Activated naive CD8-positive, alpha-beta T cell treated with anti-CD3 and anti-CD28 coated beads, Interleukin-2, amount 10 ng/mL, durations not matched to agents 7 days and 5 days (primary cell): ENCODE measurements at regions not wholly inside any gene's neighbourhood (a gene's known extent, or its start where the extent isn't known, plus 50 kb on each side); places are given as distances from the start of the nearest gene placed in this dataset.

Experiments
- ATAC-seq: fragments of 150-1000 bp; cut with Tn5 transposase; one replicate; pipeline ENCODE4 v1.10.0; 2021; ENCODE audit warnings: low read depth, moderate library complexity
- POLR2A ChIA-PET: fragments of 350-600 bp; sonication (Branson Sonifier 250); formaldehyde crosslinking; loops from one replicate; lab custom pipeline; 2021; ENCODE audit warnings: antibody characterized with exemption; lab: Charles Lee
- DNase-seq: peaks from one replicate; pipeline ENCODE4 v3.0.0; 2021
- H3K27ac Mint-ChIP-seq: one replicate; pipeline ENCODE4 v1.8.0; 2022; ENCODE audit warnings: mild to moderate bottlenecking, mixed read lengths
- H3K27me3 Mint-ChIP-seq: one replicate; pipeline ENCODE4 v1.8.0; 2022; ENCODE audit warnings: mild to moderate bottlenecking, moderate library complexity, mixed read lengths
- H3K36me3 Mint-ChIP-seq: one replicate; pipeline ENCODE4 v1.8.0; 2021; ENCODE audit warnings: mild to moderate bottlenecking, mixed read lengths
- H3K4me1 Mint-ChIP-seq: one replicate; pipeline ENCODE4 v1.8.0; 2021; ENCODE audit warnings: mixed read lengths
- H3K4me3 Mint-ChIP-seq: one replicate; pipeline ENCODE4 v1.8.0; 2022; ENCODE audit warnings: mild to moderate bottlenecking, moderate library complexity, mixed read lengths
- H3K9me3 Mint-ChIP-seq: one replicate; pipeline ENCODE4 v1.8.0; 2021; ENCODE audit warnings: mixed read lengths

GRCh38 chrX:19270727-19271126 is 73.0 kb upstream of the PDHA1 start:
- Mint-ChIP-seq H3K9me3 (no peaks in the 10 kb centered on the region), H3K36me3 (no peaks in the 10 kb centered on the region), H3K4me3 (no peak overlapping the region), H3K27ac (no peak overlapping the region), H3K4me1 (no peaks in the 10 kb centered on the region), H3K27me3 (peaks cover 3% of the 10 kb centered on the region)
- ATAC-seq: no peak
- no peak for DNase-seq
- POLR2A ChIA-PET: interaction anchor here (0.6 kb wide), 1 partner anchor 301 kb away, joined by 3 read pairs; no protein-coding TSS in a partner anchor

GRCh38 chrX:19272452-19272851 is 71.3 kb upstream of the PDHA1 start:
- H3K27me3 Mint-ChIP-seq: peaks cover 3% of the 10 kb centered on the region
- H3K4me3 Mint-ChIP-seq: no peak overlapping the region
- ATAC-seq: no peak
- DNase-seq: no peak
- H3K36me3 Mint-ChIP-seq: no peaks in the 10 kb centered on the region
- H3K9me3 Mint-ChIP-seq: no peaks in the 10 kb centered on the region
- POLR2A ChIA-PET: no interaction called here
- H3K4me1 Mint-ChIP-seq: no peaks in the 10 kb centered on the region
- H3K27ac Mint-ChIP-seq: no peak overlapping the region

GRCh38 chrX:19280636-19281035 is 63.1 kb upstream of the PDHA1 start:
- H3K27me3 Mint-ChIP-seq: peaks cover 4% of the 10 kb centered on the region
- no peaks in the 10 kb centered on the region for H3K4me1 Mint-ChIP-seq
- H3K9me3 Mint-ChIP-seq: no peaks in the 10 kb centered on the region
- H3K27ac Mint-ChIP-seq: no peak overlapping the region
- no peak overlapping the region for H3K4me3 Mint-ChIP-seq
- DNase-seq (no peak), ATAC-seq (no peak)
- POLR2A ChIA-PET: no interaction called here
- no peaks in the 10 kb centered on the region for H3K36me3 Mint-ChIP-seq

- Mint-ChIP-seq H3K27me3 (peaks cover 4% of the 10 kb centered on the region), H3K27ac (no peak overlapping the region), H3K4me1 (no peaks in the 10 kb centered on the region), H3K4me3 (no peak overlapping the region), H3K36me3 (no peaks in the 10 kb centered on the region), H3K9me3 (no peaks in the 10 kb centered on the region)
- POLR2A ChIA-PET: no interaction called here
- DNase-seq (no peak), ATAC-seq (no peak)
These were observed 62.5 kb upstream of the PDHA1 start for GRCh38 chrX:19281256-19281655.

- Mint-ChIP-seq H3K36me3 (no peaks in the 10 kb centered on the region), H3K4me3 (no peak overlapping the region), H3K27ac (no peak overlapping the region), H3K4me1 (no peaks in the 10 kb centered on the region), H3K27me3 (peaks cover 4% of the 10 kb centered on the region), H3K9me3 (peaks cover 1% of the 10 kb centered on the region)
- POLR2A ChIA-PET: no interaction called here
- ATAC-seq (no peak), DNase-seq (no peak)
These were observed 60.0 kb upstream of the PDHA1 start for GRCh38 chrX:19283597-19284339.

- peaks cover 1% of the 10 kb centered on the region for H3K9me3 Mint-ChIP-seq
- H3K27me3 Mint-ChIP-seq: peaks cover 2% of the 10 kb centered on the region
- no peaks in the 10 kb centered on the region for H3K4me1 Mint-ChIP-seq
- no peak overlapping the region for H3K27ac Mint-ChIP-seq
- POLR2A ChIA-PET: no interaction called here
- DNase-seq (no peak), ATAC-seq (no peak)
- no peaks in the 10 kb centered on the region for H3K36me3 Mint-ChIP-seq
- no peak overlapping the region for H3K4me3 Mint-ChIP-seq
These were observed 57.9 kb upstream of the PDHA1 start for GRCh38 chrX:19285857-19286256.

- POLR2A ChIA-PET: no interaction called here
- H3K27me3 Mint-ChIP-seq: peaks cover 2% of the 10 kb centered on the region
- no peak for DNase-seq
- ATAC-seq: no peak
- no peak overlapping the region for H3K4me3 Mint-ChIP-seq
- H3K4me1 Mint-ChIP-seq: no peaks in the 10 kb centered on the region
- no peak overlapping the region for H3K27ac Mint-ChIP-seq
- peaks cover 1% of the 10 kb centered on the region for H3K9me3 Mint-ChIP-seq
- H3K36me3 Mint-ChIP-seq: no peaks in the 10 kb centered on the region
These were observed 52.6 kb upstream of the PDHA1 start for GRCh38 chrX:19291086-19291485.

GRCh38 chrX:19293606-19294325 is 50.0 kb upstream of the PDHA1 start:
- peaks cover 4% of the 10 kb centered on the region for H3K27me3 Mint-ChIP-seq
- no peak overlapping the region for H3K27ac Mint-ChIP-seq
- H3K36me3 Mint-ChIP-seq: no peaks in the 10 kb centered on the region
- H3K9me3 Mint-ChIP-seq: no peaks in the 10 kb centered on the region
- POLR2A ChIA-PET: no interaction called here
- no peaks in the 10 kb centered on the region for H3K4me1 Mint-ChIP-seq
- no peak for DNase-seq
- ATAC-seq: no peak
- H3K4me3 Mint-ChIP-seq: no peak overlapping the region
